SK-N-MC (cell line): ENCODE measurements at regions not wholly inside any gene's neighbourhood (a gene's known extent, or its start where the extent isn't known, plus 50 kb on each side); places are given as distances from the start of the nearest gene placed in this dataset.

Experiments
- EZH2 ChIP-seq: fragments of 200-600 bp; sonication (generic); IDR thresholded peaks from one replicate; pipeline ENCODE4 v1.6.1; 2017; ENCODE audit warnings: antibody characterized with exemption
- FOXP2 ChIP-seq: optimal IDR thresholded peaks from 2 replicates; pipeline ENCODE3; 2011; ENCODE audit warnings: mild to moderate bottlenecking, moderate library complexity; ENCODE audit not compliant: insufficient read depth; ENCODE audit errors: extremely low read length, control extremely low read depth
- POLR2AphosphoS5 ChIP-seq: IDR thresholded peaks from 2 replicates; pipeline ENCODE4 v1.6.1; 2012; ENCODE audit warnings: mild to moderate bottlenecking, low read depth, low read length, borderline replicate concordance

- TF ChIP-seq POLR2AphosphoS5, result no peak
- no peak for TF ChIP-seq EZH2
- TF ChIP-seq FOXP2, result no peak
Observed at GRCh38 chr6:11922901-11923300, 89.2 kb upstream of the HIVEP1 start.
